ENCODE measurements at regions not wholly inside any gene's neighbourhood (a gene's known extent, or its start where the extent isn't known, plus 50 kb on each side); places are given as distances from the start of the nearest gene placed in this dataset.
"Not testable (repeated sequence)": the region's sequence is repeated elsewhere in the genome, so short reads cannot be mapped to it uniquely, and the experiment has no call there.

DNA sequence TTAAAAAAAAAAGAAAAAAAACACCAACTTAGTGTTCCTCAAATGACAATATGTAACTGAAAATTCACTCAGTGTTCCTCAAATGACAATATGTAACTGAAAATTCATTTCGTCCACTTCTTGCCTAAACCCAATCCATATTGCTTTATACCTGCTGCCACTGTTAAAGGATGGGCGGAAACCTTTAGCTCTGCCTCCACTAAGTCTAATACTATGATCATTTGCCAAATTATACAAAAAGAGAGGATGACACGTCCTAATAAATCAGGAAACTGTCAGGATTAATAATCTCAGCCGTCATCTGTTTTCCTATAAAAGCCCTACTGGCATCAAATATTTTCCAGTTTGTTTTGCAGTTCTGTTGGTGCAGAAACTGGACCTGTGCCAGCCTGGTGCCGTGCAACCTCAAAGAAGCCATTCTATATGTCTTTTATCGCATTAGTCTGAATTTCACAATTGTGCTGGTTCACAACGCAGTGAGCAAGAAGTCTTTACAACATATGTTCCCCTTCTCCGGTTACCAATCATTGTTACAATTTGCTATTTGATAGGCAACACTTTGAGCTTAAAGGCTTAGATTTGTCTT, 160.4 kb upstream of the KCNH8 start:
- DNase-seq (ENCODE audit: low read depth): no peak

DNA sequence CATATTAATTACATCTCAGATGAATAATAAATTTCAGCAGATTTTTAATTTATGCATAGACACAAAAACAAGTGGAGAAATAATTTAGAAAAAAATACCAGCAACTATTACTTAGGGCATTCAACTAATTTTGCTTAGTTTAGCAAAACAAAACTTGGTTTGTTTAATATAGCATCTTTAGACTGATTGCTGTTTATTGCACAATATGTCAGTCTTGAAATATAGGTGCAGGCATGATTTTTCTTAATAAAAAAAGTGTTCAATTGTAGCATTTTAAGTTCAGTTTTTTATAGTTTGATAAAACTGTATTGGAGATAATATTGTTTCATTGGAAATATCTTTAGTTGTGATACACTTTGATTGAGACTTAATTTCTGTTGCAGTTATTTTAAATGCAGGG, 161.2 kb upstream of the KCNH8 start:
- DNase-seq (ENCODE audit: low read depth): no peak

DNA sequence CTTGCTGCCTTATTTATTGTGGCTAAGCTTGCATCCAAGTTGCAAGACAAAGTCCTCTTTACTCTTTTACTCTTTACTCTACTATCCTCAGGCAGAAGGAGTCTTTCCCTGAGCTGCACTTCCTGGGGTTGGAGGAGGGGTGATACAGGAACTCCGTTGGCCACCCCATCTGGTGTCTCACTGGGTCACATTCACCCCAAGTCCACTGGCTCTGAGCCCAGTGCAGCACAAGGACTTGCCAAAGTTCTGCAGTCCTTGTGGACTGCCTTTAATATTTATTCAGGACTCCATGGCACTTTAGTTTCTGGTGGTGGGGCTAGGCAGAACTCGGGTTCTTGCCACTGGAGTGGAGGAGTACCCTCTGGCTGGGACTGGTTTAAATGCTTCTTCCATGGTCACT, 165.4 kb upstream of the KCNH8 start:
- no peak for DNase-seq (ENCODE audit: low read depth)

DNA sequence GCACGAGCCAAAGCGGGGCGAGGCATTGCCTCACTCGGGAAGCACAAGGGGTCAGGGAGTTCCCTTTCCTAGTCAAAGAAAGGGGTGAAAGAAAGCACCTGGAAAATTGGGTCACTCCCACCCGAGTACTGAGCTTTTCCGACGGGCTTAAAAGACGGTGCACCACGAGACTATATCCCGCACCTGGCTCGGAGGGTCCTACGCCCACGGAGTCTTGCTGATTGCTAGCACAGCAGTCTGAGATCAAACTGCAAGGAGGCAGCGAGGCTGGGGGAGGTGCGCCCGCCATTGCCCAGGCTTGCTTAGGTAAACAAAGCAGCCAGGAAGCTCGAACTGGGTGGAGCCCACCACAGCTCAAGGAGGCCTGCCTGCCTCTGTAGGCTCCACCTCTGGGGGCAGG, 172.2 kb upstream of the KCNH8 start:
- DNase-seq (ENCODE audit: low read depth): not testable (repeated sequence)

DNA sequence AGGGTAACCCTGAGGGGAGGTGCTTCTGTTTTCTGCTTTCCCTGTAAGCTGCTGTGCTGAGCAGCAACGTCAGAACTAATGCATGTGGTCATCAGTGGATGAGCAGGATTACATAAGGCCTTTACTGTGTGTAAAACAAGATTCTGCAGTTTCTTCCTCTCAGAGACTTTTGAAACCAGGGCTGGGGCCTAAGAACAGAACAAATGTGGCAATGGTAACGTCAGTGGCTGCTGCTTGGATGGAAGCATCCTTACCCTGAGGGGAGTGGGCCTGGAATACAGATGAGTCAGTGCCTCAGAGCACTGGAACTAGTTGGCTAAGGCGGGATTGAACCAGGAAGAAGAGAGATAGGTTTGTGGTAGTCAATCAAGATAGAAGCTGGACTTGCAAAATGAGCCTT, 180.2 kb upstream of the KCNH8 start:
- no peak for DNase-seq (ENCODE audit: low read depth)

DNA sequence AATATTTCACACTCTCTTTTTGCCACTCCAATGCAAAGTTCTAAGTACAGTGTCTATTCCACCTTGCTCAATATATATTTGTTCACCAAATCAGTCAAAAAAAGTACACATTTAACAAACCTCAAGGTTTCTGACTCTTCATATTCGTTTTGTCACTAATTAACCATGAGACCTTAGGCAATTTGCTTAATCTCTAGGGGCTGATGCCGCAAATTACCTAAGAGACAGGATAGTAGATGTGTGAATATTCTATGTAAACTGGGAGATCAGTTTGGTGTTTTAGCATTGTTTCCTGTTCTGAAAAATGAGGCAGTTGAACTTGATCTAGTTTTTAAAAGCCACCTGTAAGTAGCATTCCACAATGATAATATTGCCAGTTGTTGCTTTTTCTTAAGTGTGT, 182.5 kb upstream of the KCNH8 start:
- no peak for DNase-seq (ENCODE audit: low read depth)

DNA sequence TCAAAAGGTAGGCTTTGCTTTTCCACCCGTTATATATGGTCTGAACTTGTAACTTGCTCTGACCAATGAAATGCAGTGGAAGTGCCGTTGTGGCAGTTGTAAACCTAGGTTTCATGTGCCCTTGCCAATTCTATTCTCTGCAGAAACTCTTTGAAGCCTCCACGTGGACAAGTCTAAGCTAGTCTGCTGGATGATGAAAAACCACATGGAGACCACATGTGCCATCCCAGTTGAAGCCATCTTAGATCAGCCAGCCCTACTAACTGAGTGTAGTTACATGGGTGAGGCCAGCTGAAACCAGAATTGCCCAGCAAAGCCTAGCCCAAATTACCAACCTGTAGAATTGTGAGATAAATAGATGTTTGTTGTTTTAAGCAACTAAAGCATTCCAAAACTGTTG, 183.7 kb upstream of the KCNH8 start:
- DNase-seq (ENCODE audit: low read depth): no peak

DNA sequence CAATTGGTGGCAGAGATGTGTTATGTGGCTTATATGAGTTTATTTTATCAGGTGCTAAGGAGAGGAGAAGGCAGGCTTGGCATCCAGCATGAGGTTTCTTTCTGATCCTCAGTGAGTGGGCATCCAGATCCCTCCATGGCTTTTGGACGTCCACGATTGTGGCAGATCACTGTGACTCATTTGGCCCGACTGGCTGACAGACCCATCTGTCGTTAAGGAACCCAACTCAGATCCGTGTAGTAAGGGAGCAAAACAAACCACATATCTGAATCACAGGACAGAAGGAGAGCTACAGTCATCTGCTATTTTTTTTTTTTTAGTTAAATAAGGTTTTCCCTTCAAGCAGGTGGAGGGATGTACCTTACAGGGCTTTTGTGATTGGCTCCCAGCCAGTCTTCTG, 197.0 kb upstream of the KCNH8 start:
- no peak for DNase-seq (ENCODE audit: low read depth)

DNA sequence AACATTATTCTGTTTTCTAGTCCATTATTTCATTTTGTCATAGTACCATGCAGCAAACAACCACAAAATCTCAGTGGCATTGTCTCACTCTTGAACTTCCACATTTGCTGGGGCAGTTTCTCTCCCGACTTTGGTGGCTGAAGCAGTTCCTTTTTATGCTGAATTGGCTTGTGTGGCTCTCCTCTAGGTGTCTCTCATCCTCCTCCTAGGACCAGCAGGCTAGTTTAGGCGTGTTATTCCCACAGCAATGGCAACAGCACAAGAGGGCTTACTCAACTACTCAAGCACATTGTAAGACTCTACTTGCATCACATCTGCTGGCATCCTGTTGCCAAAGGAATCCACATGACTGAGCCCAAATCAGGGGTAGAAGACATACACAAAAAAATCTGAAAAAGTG, 201.8 kb upstream of the KCNH8 start:
- no peak for DNase-seq (ENCODE audit: low read depth)

DNA sequence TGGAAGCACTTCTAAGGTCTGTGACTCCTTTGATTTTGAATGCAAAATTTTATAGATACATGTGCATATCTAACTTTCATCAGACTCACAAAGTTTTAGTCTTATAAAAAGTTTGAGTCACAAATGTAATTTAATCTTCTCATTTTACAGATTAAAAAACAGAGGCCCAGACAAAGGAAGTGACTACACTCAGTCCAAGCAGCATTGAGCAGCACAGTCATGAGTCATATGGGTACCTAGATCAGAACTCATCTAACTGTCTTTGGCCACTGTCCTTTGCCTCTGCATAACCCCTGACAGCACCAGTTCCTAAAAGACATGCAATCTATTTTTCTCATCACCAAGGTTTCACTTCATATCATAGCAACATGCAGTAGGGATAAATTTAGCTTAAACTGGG, 210.7 kb upstream of the KCNH8 start:
- no peak for DNase-seq (ENCODE audit: low read depth)

DNA sequence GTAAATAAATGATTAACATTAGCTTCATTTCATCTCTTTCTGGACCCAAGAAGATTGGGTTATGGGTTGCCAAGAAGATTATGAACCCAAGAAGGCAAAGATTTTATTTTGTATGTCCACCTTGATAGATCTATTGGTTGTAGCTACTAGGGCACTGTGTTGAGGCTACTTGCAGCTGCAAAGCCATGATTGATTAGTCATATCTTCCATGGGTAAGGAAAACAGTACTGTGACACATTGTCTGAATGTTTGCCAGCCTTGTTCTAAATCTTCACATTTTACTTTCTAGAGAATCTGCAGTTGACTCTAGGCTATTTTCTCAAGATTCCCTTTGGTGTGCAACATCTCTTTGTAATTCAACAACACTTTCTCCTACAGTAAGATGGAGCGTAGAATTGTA, 229.2 kb upstream of the KCNH8 start:
- no peak for DNase-seq (ENCODE audit: low read depth)

DNA sequence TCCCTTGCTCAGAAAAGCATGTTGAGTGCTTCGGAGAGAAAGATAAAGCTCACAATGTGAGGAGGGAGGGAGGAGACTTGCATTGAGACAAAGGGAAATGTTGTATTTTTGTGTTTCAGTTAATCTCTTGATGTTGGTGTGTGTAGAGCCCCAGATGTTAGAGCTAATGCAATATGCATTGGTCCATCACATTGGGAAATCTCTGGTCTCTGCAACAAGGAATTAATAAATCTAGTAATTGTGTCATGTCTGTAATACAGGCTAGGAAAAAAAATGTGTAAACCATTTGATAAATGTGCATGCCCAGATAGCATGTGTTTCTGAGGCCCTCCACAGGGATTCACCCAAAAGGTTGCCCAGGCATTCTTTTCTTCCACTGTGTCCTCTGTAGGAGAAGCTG, 230.4 kb upstream of the KCNH8 start:
- no peak for DNase-seq (ENCODE audit: low read depth)

DNA sequence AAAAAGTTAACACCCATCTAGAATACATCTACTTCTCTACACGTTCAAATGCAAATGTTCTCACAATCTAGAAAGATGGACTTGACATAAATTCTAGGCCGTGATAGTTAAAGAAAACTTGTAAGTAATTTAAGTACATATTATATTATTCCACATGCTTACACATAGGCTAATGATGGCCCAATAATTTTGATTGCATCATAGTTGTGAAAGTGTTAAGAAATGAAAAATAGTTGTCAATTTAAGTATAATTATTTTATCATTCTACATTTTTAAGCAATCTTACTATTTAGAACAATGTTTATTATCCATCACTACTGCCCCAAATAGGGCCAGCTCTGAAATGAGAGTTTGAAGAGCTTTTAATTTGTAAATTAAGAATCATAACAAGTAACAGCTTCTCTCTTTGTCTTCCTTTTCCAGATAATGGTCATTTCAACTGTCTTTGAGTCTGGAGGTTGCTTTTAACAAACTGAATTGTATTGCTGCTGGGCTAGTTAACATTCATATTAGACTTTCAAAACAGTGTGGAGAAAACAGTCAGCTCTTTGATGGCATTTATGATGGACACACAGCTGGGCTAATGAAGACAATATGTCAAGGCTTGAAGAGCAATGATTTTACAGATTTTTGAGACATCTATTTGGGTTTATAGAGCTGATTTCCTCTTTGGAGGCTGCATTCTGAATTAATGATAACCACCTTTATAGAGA, 246.1 kb upstream of the KCNH8 start:
- DNase-seq (ENCODE audit: low read depth): no peak

DNA sequence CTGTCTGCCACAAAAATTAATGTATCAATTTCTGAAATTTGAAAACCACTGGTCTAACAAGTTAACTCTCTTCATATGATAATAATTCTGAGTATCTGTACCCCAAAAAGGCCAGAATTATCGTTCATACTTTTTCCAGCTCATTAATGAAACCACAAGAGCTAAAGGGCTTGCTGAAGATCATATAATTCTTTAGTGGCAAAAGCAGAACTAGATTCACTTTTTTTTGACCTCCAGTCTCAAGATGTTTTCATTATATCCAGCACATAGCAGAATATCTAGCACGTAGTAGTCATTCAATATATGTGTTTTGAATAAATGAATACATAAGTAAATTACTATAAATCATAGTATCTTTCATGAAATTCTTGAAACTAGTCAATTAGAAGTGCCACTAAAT, 246.7 kb upstream of the KCNH8 start:
- DNase-seq (ENCODE audit: low read depth): no peak

DNA sequence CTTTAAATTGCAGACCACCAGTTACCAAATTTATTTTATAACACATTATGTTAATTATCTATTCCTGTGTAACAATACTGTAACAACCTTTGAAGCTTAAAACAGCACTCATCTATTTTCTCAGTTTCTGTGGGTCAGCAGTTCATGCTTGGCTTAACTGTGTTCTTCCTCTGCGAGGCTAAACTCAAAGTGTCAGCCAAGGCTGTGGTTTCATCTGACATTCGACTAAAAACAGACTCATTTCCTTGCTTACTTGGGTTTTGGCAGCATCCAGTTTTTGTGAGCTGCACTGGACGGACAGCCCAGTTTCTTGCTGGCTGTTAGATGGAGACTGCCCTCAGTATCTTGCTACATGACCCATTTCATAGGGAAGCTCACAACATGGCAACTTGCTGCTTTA, 247.3 kb upstream of the KCNH8 start:
- no peak for DNase-seq (ENCODE audit: low read depth)

DNA sequence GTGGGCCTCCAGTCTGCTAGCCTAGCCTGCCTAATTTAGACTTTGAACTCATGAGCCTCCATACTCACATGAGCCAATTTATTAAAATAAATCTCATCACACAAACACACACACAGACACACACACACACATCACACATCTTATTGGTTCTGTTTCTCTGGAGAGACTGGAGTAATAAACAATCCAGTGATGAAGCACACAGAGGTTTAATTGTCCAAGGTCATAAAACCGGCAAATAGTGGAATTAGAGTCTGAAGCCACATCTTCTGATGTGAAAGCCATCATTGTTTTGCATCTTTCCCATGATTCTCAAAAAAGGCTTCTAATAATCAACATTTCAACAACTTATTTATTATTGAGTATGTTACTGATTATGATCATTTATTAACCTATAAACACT, 249.4 kb upstream of the KCNH8 start:
- no peak for DNase-seq (ENCODE audit: low read depth)

DNA sequence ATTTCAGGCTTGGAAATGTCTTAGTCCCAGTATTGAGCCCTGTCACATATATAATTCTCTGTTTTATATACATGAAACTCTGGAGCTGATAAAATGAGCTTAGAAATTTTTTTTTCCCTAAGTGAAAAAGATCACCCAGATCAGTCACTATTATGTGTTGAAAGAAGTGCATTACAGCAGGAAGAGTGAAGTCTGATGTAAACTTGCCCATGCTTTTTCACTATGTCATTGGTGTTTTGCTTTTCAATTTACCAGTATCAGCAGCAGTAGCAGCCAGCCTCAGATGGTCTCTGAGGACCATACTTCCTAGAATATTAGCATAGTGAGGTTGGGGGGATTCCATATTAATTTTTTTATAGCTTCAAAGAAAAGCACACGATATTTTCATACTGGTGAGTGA, 255.6 kb upstream of the KCNH8 start:
- DNase-seq (ENCODE audit: low read depth): no peak

DNA sequence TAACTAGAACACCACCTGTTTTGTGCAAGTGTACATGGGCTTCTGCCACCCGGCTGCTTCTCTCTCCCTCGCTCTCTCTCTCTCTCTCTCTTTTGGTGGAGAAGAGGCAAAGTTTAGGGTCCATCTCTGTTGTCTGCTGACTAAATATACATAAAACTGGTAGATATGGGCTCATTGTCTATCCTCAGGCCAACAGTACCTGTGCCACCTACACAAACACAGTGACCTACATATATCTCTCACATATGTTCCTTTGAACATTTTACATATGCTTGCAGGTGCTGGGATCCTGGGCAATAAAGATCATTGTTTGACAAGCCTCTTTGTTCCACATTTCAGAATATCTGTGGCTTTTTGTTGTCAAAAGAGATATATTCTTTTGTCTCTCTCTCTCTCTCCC, 256.3 kb upstream of the KCNH8 start:
- DNase-seq (ENCODE audit: low read depth): no peak

DNA sequence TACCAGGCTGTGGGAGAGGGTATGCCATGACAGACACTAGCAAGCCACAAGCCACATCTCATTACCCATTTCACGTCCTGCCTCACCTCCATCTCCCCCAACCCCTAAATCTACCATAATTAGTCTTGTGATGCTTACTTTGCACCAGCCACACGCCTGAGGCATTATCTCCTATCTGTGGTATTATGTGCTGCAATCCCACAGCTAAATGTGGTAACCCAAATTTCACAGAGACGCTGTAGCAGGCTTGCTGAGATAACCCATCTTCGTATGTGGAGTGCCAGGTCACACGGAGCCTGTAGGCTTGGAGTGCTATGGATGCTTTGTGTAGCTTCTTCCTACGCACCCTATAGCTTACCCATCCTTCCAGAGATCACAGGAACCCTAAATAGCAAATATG, 256.7 kb upstream of the KCNH8 start:
- DNase-seq (ENCODE audit: low read depth): no peak

DNA sequence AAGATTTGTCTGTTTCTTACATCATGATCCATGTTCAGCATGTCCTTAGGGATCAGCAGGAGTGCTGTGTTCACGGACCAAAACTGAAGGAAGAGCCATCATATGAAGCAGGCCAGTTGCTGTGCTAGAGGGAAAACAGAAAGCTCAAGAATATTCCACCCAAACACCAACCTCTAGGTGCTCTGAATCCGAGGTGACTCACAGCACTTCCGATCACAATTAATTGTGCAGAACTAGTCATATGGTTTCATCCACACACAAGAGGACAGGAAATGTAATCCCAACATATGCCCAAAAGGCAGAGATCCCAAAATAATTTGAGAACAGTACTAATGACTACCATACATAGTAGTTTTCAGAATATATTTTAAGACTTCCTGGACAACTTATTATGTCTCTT, 257.9 kb upstream of the KCNH8 start:
- DNase-seq (ENCODE audit: low read depth): no peak

DNA sequence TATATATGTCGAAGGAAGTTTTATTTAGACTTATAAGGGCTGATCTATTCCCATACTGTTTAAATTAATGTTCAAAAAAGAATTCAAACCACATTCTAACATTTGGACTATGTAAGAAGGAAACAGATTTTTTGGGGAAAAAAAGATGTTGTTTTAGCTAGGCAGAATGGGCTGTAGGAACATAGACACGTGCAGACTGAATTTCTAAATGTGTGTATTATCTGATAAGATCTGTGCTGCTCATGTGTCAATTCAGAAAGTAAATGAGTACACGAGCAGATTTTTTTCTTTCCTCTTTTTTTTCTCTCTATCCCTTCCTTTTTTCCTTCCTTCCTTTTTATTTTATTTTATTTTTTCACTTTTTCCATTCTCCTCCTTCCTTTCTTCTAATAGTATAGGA, 259.5 kb upstream of the KCNH8 start:
- DNase-seq (ENCODE audit: low read depth): no peak

DNA sequence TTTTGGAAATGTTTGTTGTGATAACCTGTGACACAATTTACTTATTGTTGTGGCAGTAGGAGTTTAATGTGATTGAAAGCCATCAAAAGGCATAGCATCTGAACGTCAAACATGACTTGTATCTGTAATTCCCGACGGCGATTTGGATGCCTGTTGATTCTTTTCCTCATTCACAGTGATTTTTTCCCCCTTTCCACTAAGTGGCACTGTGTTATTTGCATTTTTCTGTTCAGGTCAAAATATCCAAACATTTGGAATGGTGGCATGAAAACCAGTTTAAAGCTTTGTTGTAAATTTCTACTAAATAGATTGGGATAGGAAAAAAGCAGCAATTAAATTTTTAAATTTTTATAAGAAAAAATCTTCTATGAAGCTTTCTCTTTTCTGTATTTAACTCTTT, 259.9 kb upstream of the KCNH8 start:
- DNase-seq (ENCODE audit: low read depth): no peak

DNA sequence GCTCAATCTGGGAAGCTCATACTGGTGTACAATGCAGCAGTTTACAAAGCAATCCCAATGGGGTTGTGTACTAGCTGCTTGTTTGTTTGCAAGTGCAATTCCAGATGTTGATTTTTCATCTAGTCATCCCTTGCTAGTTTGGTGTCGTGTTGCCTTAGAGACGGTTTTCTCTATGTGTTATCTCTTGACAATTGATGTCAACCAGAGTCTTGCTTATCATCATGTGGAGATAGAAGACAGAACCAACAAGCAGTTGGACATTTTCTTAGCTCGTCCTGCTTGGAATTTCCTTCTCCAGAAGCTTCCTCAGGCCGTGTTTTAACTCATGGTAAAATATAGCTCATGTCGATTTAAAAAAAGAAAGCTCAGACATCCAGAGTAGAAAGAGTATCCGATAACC, 262.0 kb upstream of the KCNH8 start:
- no peak for DNase-seq (ENCODE audit: low read depth)

DNA sequence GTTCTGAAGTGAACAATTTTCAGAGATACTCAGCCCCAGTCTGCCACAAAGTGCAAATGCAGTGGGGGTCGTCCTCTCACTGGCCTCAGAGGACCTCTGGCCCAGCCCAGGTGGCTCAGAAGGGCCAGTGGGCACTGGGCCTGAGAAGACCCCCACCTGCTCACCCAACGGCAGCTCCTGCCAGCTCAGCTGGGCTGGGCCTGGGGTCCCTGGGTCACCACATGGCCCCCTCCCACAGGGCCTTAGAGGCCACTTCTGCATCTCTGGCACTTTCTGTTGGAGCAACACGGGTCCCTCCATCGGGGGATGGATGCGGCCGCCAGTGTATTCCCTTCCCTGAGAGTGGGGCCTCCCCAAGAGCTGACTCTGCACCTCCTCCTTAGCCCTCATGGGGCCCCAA, 262.7 kb upstream of the KCNH8 start:
- no peak for DNase-seq (ENCODE audit: low read depth)

DNA sequence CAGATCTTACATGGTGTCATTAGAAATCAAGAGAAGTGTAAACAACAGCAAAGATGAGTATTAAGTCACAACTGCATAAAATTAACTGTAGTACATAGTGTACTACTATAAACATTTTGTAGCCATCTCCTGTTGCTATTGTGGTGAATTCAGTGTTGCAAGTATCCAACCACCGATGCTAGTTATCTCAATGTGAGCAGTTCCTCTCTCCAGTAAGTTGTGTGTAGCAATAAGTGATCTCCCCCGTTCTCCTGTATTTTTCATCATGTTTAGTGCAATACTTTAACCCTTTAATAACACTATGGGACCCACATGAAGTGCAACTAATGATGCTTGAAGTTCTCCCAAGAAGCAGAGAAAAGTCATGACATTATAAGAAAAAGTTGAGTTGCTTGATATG, 264.7 kb upstream of the KCNH8 start:
- no peak for DNase-seq (ENCODE audit: low read depth)

Data from non-pigmented ciliary epithelial cell (primary cell).